Tibial nerve (tissue), 4 donors: ENCODE measurements at regions not wholly inside any gene's neighbourhood (a gene's known extent, or its start where the extent isn't known, plus 50 kb on each side); places are given as distances from the start of the nearest gene placed in this dataset.

ENCODE experiments used
- CTCF ChIP-seq, 5 experiments: fragments of 200-600 bp in 3 of 5; fragments of 450-650 bp in 2 of 5; sonication (generic) in 3 of 5; IDR thresholded peaks; one replicate each; pipeline ENCODE4 v1.5.1; 2016 to 2019; ENCODE audit warnings: antibody characterized with exemption in 5 of 5, mild to moderate bottlenecking in 3 of 5, moderate library complexity in 2 of 5
- EP300 ChIP-seq, 2 donors: sonication (generic); formaldehyde crosslinking; IDR thresholded peaks; one replicate each; pipeline ENCODE4 v1.6.1; 2017; ENCODE audit warnings: antibody characterized with exemption in 2 of 2, mild to moderate bottlenecking in 1 of 2

DNA sequence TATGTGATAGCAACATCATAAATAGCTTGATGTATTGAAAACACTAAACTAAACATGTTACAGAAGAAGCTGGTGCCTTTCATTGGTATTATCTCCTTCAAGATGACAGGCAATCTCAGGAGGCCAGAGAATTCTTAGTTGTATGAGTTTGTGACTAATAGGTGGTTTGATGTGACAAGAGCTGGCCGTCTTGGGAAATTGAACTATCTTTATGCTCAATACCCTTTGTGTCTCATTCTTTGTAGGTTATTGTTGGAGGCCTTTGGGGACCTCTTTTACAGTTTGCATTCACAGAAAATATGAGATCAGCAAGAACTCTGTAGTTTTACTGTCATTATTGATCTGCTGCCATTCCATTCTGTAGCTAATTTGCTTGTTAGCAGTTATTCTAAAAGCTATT, 659.2 kb upstream of the PITX2 start:
- no peak for TF ChIP-seq CTCF (IDR thresholded peaks at IDR 0.05)
- no peak for TF ChIP-seq EP300 (IDR thresholded peaks at IDR 0.05)
